Liver (tissue), 2 donors: ENCODE measurements at regions not wholly inside any gene's neighbourhood (a gene's known extent, or its start where the extent isn't known, plus 50 kb on each side); places are given as distances from the start of the nearest gene placed in this dataset.

Source experiments
- TF ChIP-seq, protein P1 (sequence below): IDR thresholded peaks from 2 replicates; pipeline ENCODE4 v1.6.1; 2016; ENCODE audit warnings: antibody characterized with exemption
- TF ChIP-seq, protein P2 (sequence below): fragments of 150-350 bp; IDR thresholded peaks from 2 replicates; pipeline ENCODE4 v1.5.1; 2017; ENCODE audit warnings: improper control_type of control experiment, low read depth, low read length; ENCODE audit not compliant: missing input control
- donor health status: healthy.

DNA sequence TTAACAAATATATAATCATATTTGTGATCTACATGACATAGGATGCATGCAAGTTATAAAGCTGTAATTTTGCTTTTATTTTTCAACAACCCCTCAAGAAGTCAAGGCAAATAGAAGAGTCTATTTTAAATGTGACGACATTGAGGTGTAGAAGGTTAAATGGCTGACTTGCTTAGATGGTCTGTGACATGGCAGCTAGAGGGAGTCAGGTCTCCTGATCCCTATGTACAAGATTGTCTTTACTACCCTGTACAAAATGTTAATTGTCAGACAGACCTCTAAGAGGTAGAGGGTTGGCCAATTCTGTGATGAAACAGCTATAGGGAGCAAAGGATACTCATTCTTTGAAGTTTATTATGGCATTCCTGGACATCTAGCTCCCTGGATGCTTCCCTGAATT lies 380.9 kb upstream of the MEF2C start:
- TF ChIP-seq, protein P1, sequence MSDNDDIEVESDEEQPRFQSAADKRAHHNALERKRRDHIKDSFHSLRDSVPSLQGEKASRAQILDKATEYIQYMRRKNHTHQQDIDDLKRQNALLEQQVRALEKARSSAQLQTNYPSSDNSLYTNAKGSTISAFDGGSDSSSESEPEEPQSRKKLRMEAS: no peak
- TF ChIP-seq, protein P2, sequence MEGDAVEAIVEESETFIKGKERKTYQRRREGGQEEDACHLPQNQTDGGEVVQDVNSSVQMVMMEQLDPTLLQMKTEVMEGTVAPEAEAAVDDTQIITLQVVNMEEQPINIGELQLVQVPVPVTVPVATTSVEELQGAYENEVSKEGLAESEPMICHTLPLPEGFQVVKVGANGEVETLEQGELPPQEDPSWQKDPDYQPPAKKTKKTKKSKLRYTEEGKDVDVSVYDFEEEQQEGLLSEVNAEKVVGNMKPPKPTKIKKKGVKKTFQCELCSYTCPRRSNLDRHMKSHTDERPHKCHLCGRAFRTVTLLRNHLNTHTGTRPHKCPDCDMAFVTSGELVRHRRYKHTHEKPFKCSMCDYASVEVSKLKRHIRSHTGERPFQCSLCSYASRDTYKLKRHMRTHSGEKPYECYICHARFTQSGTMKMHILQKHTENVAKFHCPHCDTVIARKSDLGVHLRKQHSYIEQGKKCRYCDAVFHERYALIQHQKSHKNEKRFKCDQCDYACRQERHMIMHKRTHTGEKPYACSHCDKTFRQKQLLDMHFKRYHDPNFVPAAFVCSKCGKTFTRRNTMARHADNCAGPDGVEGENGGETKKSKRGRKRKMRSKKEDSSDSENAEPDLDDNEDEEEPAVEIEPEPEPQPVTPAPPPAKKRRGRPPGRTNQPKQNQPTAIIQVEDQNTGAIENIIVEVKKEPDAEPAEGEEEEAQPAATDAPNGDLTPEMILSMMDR: no peak
